ENCODE measurements at regions not wholly inside any gene's neighbourhood (a gene's known extent, or its start where the extent isn't known, plus 50 kb on each side); places are given as distances from the start of the nearest gene placed in this dataset.

GRCh38 chr15:95400428-95400827 is 930.1 kb upstream of the NR2F2 start:
- TF ChIP-seq CTCF (conservative IDR thresholded peaks at IDR 0.05; ENCODE audit: low read depth, low read length): no peak
- H3K4me3 ChIP-seq (ENCODE audit: low read length): no peak overlapping the region
- no peak for DNase-seq (ENCODE audit: low read depth)

- TF ChIP-seq CTCF (conservative IDR thresholded peaks at IDR 0.05; ENCODE audit: low read depth, low read length): no peak
- DNase-seq (ENCODE audit: low read depth): no peak
- no peak overlapping the region for H3K4me3 ChIP-seq (ENCODE audit: low read length)
These were observed 928.9 kb upstream of the NR2F2 start for GRCh38 chr15:95401587-95401986.

- DNase-seq (ENCODE audit: low read depth): no peak
- no peak for TF ChIP-seq CTCF (conservative IDR thresholded peaks at IDR 0.05; ENCODE audit: low read depth, low read length)
- no peak overlapping the region for H3K4me3 ChIP-seq (ENCODE audit: low read length)
These were observed 925.1 kb upstream of the NR2F2 start for GRCh38 chr15:95405447-95405846.

- no peak for TF ChIP-seq CTCF (conservative IDR thresholded peaks at IDR 0.05; ENCODE audit: low read depth, low read length)
- H3K4me3 ChIP-seq (ENCODE audit: low read length): no peak overlapping the region
- no peak for DNase-seq (ENCODE audit: low read depth)
These were observed 923.0 kb upstream of the NR2F2 start for GRCh38 chr15:95407534-95407933.

- no peak overlapping the region for H3K4me3 ChIP-seq (ENCODE audit: low read length)
- no peak for DNase-seq (ENCODE audit: low read depth)
- TF ChIP-seq CTCF (conservative IDR thresholded peaks at IDR 0.05; ENCODE audit: low read depth, low read length): no peak
These were observed 921.3 kb upstream of the NR2F2 start for GRCh38 chr15:95409211-95409610.

GRCh38 chr15:95409626-95410310 is 920.7 kb upstream of the NR2F2 start:
- no peak for DNase-seq (ENCODE audit: low read depth)
- no peak overlapping the region for H3K4me3 ChIP-seq (ENCODE audit: low read length)

More at GRCh38 chr15:95409626-95410310, 920.7 kb upstream of the NR2F2 start:
- no peak for TF ChIP-seq CTCF (conservative IDR thresholded peaks at IDR 0.05; ENCODE audit: low read depth, low read length)
